Spleen (tissue), 7 donors: ENCODE measurements at regions not wholly inside any gene's neighbourhood (a gene's known extent, or its start where the extent isn't known, plus 50 kb on each side); places are given as distances from the start of the nearest gene placed in this dataset.

Experiments
- CTCF ChIP-seq, 11 experiments: fragments of 200-600 bp in 7 of 11; fragments of 450-650 bp in 4 of 11; sonication (generic) in 4 of 11; IDR thresholded peaks in 8 of 11; conservative IDR thresholded peaks in 3 of 11; 1 replicate in 7 of 11; 2 replicates in 4 of 11; pipeline versions ENCODE4 v1.4.0 to v1.8.0; 2016 to 2021; ENCODE audit warnings: antibody characterized with exemption in 11 of 11, inconsistent platforms in 4 of 11, mild to moderate bottlenecking in 1 of 11
- POLR2A ChIP-seq, 3 donors: fragments of 450-650 bp; IDR thresholded peaks; one replicate each; pipeline ENCODE4 v1.5.1; 2017; ENCODE audit warnings: antibody characterized with exemption in 3 of 3, mild to moderate bottlenecking in 1 of 3
- POLR2AphosphoS5 ChIP-seq, 3 donors: sonication (generic); formaldehyde crosslinking; IDR thresholded peaks; one replicate each; pipeline ENCODE4 v1.5.1; 2017; ENCODE audit warnings: antibody characterized with exemption in 3 of 3
- donor health status: DM: no; HTN: no; CAD: no; lungs with moderate emphysema.
- donor health status: DM: no; HTN: no; CAD: no.
- donor health status: DM: no; HTN: no; CAD: no.

- TF ChIP-seq CTCF (IDR thresholded peaks at IDR 0.05 in 8 of 11, conservative IDR thresholded peaks at IDR 0.05 in 3 of 11) (no peak), POLR2AphosphoS5 (IDR thresholded peaks at IDR 0.05) (no peak), POLR2A (IDR thresholded peaks at IDR 0.05) (no peak)
These were observed 119.5 kb upstream of the RTL1 start for GRCh38 chr14:101022916-101023435.
